Keratinocyte (primary cell): ENCODE measurements at regions not wholly inside any gene's neighbourhood (a gene's known extent, or its start where the extent isn't known, plus 50 kb on each side); places are given as distances from the start of the nearest gene placed in this dataset.
"Not testable (repeated sequence)": the region's sequence is repeated elsewhere in the genome, so short reads cannot be mapped to it uniquely, and the experiment has no call there.

ENCODE experiments used
- DNase-seq: peaks from one replicate; pipeline ENCODE4 v3.0.0-alpha.2; 2011; ENCODE audit warnings: low read depth, missing footprints, low spot score
- FAIRE-seq: peaks from 2 replicates; lab custom pipeline; 2011; peaks lifted over from hg19 to GRCh38; lab: Jason Lieb, UNC
- H2AFZ ChIP-seq: 2 replicates; pipeline ENCODE4 v1.6.0; 2012; ENCODE audit warnings: low read length, control low read depth, inconsistent platforms; ENCODE audit not compliant: control insufficient read depth
- H3K27ac ChIP-seq: 2 replicates; pipeline ENCODE4 v1.5.1; 2011; ENCODE audit warnings: low read length; ENCODE audit not compliant: control insufficient read depth, insufficient read depth
- H3K27me3 ChIP-seq: 3 replicates; pipeline ENCODE4 v1.6.0; 2011; ENCODE audit warnings: low read length; ENCODE audit not compliant: control insufficient read depth, insufficient read depth; ENCODE audit errors: extremely low read depth
- H3K36me3 ChIP-seq, 2 experiments: 2 replicates in 1 of 2; 3 replicates in 1 of 2; pipeline ENCODE4 v1.5.1; 2011; ENCODE audit warnings: low read length in 2 of 2, mild to moderate bottlenecking in 1 of 2; ENCODE audit not compliant: control insufficient read depth in 2 of 2, insufficient read depth in 2 of 2; ENCODE audit errors: extremely low read depth in 1 of 2
- H3K4me1 ChIP-seq: 3 replicates; pipeline ENCODE4 v1.5.1; 2011; ENCODE audit warnings: low read length; ENCODE audit not compliant: control insufficient read depth, insufficient read depth; ENCODE audit errors: extremely low read depth
- H3K4me2 ChIP-seq: 3 replicates; pipeline ENCODE4 v1.6.0; 2011; ENCODE audit warnings: low read depth, low read length; ENCODE audit not compliant: control insufficient read depth, insufficient read depth; ENCODE audit errors: extremely low read depth
- H3K4me3 ChIP-seq, 3 experiments: fragments of 200-600 bp in 1 of 3; sonication (generic) in 1 of 3; 2 replicates in 2 of 3; 3 replicates in 1 of 3; pipeline ENCODE4 v1.5.1; 2011 to 2016; ENCODE audit warnings: low read length in 3 of 3, mild to moderate bottlenecking in 3 of 3, control low read depth in 2 of 3, inconsistent platforms in 1 of 3, low read depth in 1 of 3, mixed read lengths in 1 of 3, mixed run types in 1 of 3, moderate library complexity in 1 of 3; ENCODE audit not compliant: control insufficient read depth in 2 of 3, insufficient read depth in 2 of 3; ENCODE audit errors: extremely low read depth in 1 of 3
- H3K79me2 ChIP-seq: 2 replicates; pipeline ENCODE4 v1.6.0; 2012; ENCODE audit warnings: low read length; ENCODE audit not compliant: control insufficient read depth, insufficient read depth
- H3K9ac ChIP-seq: 3 replicates; pipeline ENCODE4 v1.6.0; 2011; ENCODE audit warnings: low read length; ENCODE audit not compliant: control insufficient read depth, insufficient read depth; ENCODE audit errors: extremely low read depth
- H3K9me1 ChIP-seq: 3 replicates; pipeline ENCODE4 v1.6.0; 2011; ENCODE audit warnings: low read length; ENCODE audit not compliant: control insufficient read depth, insufficient read depth; ENCODE audit errors: extremely low read depth
- H3K9me3 ChIP-seq: 2 replicates; pipeline ENCODE4 v1.5.1; 2012; ENCODE audit warnings: low read depth, low read length; ENCODE audit not compliant: control insufficient read depth
- H4K20me1 ChIP-seq: 3 replicates; pipeline ENCODE4 v1.6.0; 2011; ENCODE audit warnings: low read length; ENCODE audit not compliant: control insufficient read depth, insufficient read depth; ENCODE audit errors: extremely low read depth
- EZH2 ChIP-seq: IDR thresholded peaks from one replicate; pipeline ENCODE4 v1.6.1; 2012; ENCODE audit warnings: inconsistent platforms, mild to moderate bottlenecking, low read length, moderate library complexity
- dilution Hi-C: fragments of 300-500 bp; cut with MboI; formaldehyde crosslinking; loops from one replicate; pipeline ENCODE4 v1.7.0; 2020; ENCODE audit warnings: low sequenced_read_pairs; ENCODE audit not compliant: extremely low pct_ligation_motif_present
- TF ChIP-seq, protein P1 (sequence below), 3 experiments: IDR thresholded peaks in 1 of 3; conservative IDR thresholded peaks in 1 of 3; optimal IDR thresholded peaks in 1 of 3; 2 replicates in 2 of 3; 3 replicates in 1 of 3; pipeline versions ENCODE3 to v1.5.1; 2011; ENCODE audit warnings: low read length in 3 of 3, mild to moderate bottlenecking in 3 of 3, moderate library complexity in 2 of 3, control low read depth in 1 of 3, inconsistent platforms in 1 of 3; ENCODE audit not compliant: insufficient read depth in 2 of 3; ENCODE audit errors: extremely low read depth in 1 of 3

DNA sequence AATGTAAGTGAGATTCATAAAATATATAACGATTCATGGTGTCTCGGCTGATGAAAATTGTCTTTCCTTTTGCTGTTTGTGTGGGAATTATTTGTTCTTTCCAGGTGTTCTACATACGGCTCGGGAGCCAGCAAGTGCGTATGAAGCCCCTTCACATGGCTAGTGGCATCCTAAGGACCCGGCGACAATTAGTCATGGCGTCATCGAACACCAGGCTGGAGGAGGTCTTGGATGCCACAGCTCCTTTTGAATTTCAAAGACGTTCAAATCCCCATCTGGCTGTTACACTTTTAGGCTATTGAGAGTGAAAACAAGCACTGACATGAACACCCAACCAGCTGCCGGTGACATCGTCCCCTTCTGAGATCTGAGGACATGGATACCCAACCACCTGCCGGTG, 397.7 kb upstream of the TNRC6C start:
- no peaks in the 10 kb centered on the region for H3K36me3 ChIP-seq
- no peak overlapping the region for H3K4me3 ChIP-seq
- FAIRE-seq (no peak), DNase-seq (no peak)
- no peak overlapping the region for H3K4me2 ChIP-seq
- no peaks in the 10 kb centered on the region for H4K20me1 ChIP-seq
- H3K27ac ChIP-seq = no peak overlapping the region
- no peaks in the 10 kb centered on the region for H3K79me2 ChIP-seq
- H3K9me1 ChIP-seq = no peaks in the 10 kb centered on the region
- no peak overlapping the region for H3K9ac ChIP-seq
- no peak overlapping the region for H2AFZ ChIP-seq
- H3K4me1 ChIP-seq = no peaks in the 10 kb centered on the region
- dilution Hi-C loops = no loop called here
- peaks cover 25% of the 10 kb centered on the region for H3K27me3 ChIP-seq
- H3K9me3 ChIP-seq = no peaks in the 10 kb centered on the region
- TF ChIP-seq, protein P1, sequence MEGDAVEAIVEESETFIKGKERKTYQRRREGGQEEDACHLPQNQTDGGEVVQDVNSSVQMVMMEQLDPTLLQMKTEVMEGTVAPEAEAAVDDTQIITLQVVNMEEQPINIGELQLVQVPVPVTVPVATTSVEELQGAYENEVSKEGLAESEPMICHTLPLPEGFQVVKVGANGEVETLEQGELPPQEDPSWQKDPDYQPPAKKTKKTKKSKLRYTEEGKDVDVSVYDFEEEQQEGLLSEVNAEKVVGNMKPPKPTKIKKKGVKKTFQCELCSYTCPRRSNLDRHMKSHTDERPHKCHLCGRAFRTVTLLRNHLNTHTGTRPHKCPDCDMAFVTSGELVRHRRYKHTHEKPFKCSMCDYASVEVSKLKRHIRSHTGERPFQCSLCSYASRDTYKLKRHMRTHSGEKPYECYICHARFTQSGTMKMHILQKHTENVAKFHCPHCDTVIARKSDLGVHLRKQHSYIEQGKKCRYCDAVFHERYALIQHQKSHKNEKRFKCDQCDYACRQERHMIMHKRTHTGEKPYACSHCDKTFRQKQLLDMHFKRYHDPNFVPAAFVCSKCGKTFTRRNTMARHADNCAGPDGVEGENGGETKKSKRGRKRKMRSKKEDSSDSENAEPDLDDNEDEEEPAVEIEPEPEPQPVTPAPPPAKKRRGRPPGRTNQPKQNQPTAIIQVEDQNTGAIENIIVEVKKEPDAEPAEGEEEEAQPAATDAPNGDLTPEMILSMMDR (optimal IDR thresholded peaks at IDR 0.05 in 1 of 3, IDR thresholded peaks at IDR 0.05 in 1 of 3, conservative IDR thresholded peaks at IDR 0.05 in 1 of 3; ENCODE audit: extremely low read depth in 1 of 3, insufficient read depth in 2 of 3, low read length in 3 of 3) = no peak
- no peak for TF ChIP-seq EZH2

DNA sequence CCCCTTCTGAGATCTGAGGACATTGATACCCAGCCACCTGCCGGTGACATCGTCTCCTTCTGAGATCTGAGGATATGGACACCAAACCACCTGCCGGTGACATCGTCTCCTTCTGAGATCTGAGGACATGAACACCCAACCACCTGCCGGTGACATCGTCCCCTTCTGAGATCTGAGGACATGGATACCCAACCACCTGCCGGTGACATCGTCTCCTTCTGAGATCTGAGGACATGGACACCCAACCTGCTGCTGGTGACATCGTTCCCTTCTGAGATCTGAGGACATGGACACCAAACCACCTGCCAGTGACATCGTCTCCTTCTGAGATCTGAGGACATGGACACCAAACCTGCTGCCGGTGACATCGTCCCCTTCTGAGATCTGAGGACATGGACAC, 396.1 kb upstream of the TNRC6C start:
- H2AFZ ChIP-seq, H3K9me3 ChIP-seq, FAIRE-seq, H3K4me1 ChIP-seq, H3K36me3 ChIP-seq, H3K9ac ChIP-seq, H3K9me1 ChIP-seq, DNase-seq, H3K4me2 ChIP-seq, H3K79me2 ChIP-seq, dilution Hi-C loops, H3K27ac ChIP-seq, H4K20me1 ChIP-seq, H3K4me3 ChIP-seq: not testable (repeated sequence)
- H3K27me3 ChIP-seq = peaks cover 20% of the 10 kb centered on the region

DNA sequence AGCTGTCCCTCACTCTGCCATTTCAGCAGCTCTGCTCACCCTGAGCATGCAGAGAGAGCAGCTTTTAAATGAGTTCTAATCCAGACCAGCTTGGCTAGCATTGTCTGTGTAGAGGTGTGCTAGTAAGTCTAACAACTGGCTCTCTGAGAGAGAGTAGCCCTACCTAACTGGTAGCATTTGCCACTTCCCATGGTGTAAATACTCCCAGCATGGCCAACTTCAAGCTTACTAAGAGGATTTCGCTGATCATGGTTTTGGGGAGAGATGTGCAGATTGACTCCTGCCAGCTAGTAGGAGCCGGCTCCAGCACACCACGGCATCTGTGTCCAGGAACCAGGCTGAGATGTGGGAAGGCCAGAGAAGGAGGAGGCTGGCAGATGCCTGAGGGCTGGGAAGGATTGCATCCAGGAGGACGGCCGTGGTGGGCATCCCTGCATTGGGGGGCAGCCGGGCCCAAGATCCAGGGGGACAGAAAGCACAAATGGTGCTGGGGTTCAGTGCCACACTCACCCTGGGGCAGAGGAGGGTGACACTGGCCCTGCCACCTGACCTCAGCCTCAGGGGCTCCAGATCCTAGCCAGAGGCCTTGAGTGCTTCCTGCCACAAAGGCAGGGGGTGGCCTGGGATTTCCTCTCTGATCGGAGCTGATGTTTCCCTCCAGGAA, 394.9 kb upstream of the TNRC6C start:
- no peaks in the 10 kb centered on the region for H3K9me3 ChIP-seq
- H3K27ac ChIP-seq = no peak overlapping the region
- no peak for FAIRE-seq
- peaks cover 10% of the 10 kb centered on the region for H3K27me3 ChIP-seq
- no peaks in the 10 kb centered on the region for H4K20me1 ChIP-seq
- H3K4me2 ChIP-seq = no peak overlapping the region
- no peak overlapping the region for H2AFZ ChIP-seq
- H3K9me1 ChIP-seq = no peaks in the 10 kb centered on the region
- H3K36me3 ChIP-seq = no peaks in the 10 kb centered on the region
- H3K4me1 ChIP-seq = no peaks in the 10 kb centered on the region
- DNase-seq = no peak
- H3K79me2 ChIP-seq = no peaks in the 10 kb centered on the region
- H3K9ac ChIP-seq = no peak overlapping the region
- no peak overlapping the region for H3K4me3 ChIP-seq
- dilution Hi-C loops = no loop called here
- TF ChIP-seq, protein P1 (optimal IDR thresholded peaks at IDR 0.05 in 1 of 3, IDR thresholded peaks at IDR 0.05 in 1 of 3, conservative IDR thresholded peaks at IDR 0.05 in 1 of 3; ENCODE audit: extremely low read depth in 1 of 3, insufficient read depth in 2 of 3, low read length in 3 of 3) = no peak
- no peak for TF ChIP-seq EZH2
